Endothelial cell of umbilical vein (primary cell): ENCODE measurements at regions not wholly inside any gene's neighbourhood (a gene's known extent, or its start where the extent isn't known, plus 50 kb on each side); places are given as distances from the start of the nearest gene placed in this dataset.

Experiments used
- BruUV-seq: library from RNA; stranded (reverse); fragments of 400-500 nt; replicated peaks from 2 replicates; lab custom pipeline; 2021; lab: Mats Ljungman, UMichigan
- CTCF ChIA-PET: fragments of 300-600, 350-600 bp; sonication (Branson Sonifier 250); formaldehyde crosslinking; loops from one replicate; lab custom pipeline; 2021; ENCODE audit warnings: antibody characterized with exemption, inconsistent platforms; lab: Charles Lee
- POLR2A ChIA-PET: fragments of 300-600, 350-600 bp; sonication (Branson Sonifier 250); formaldehyde crosslinking; loops from one replicate; lab custom pipeline; 2021; ENCODE audit warnings: antibody characterized with exemption, inconsistent platforms; lab: Charles Lee
- DNase-seq: peaks from one replicate; pipeline ENCODE4 v3.0.0-alpha.2; 2011; ENCODE audit warnings: low read depth, low spot score
- FAIRE-seq: peaks from 2 replicates; lab custom pipeline; 2011; peaks lifted over from hg19 to GRCh38; lab: Jason Lieb, UNC
- H2AFZ ChIP-seq: 2 replicates; pipeline ENCODE4 v1.6.0; 2012; ENCODE audit warnings: low read depth, low read length, control low read depth, inconsistent platforms
- H3K27ac ChIP-seq: 2 replicates; pipeline ENCODE4 v1.5.1; 2011; ENCODE audit warnings: low read depth, mild to moderate bottlenecking, control low read depth, low read length, moderate library complexity; ENCODE audit not compliant: insufficient read depth
- H3K27me3 ChIP-seq, 2 experiments: 2 replicates each; pipeline versions ENCODE4 v1.6.0 to v1.6.1; 2011; ENCODE audit warnings: low read length in 2 of 2, mixed read lengths in 1 of 2; ENCODE audit not compliant: control insufficient read depth in 2 of 2, insufficient read depth in 2 of 2
- H3K36me3 ChIP-seq, 2 experiments: 2 replicates in 1 of 2; 3 replicates in 1 of 2; pipeline ENCODE4 v1.5.1; 2011; ENCODE audit warnings: low read length in 2 of 2, mild to moderate bottlenecking in 1 of 2, moderate library complexity in 1 of 2; ENCODE audit not compliant: control insufficient read depth in 2 of 2, insufficient read depth in 2 of 2; ENCODE audit errors: extremely low read depth in 1 of 2
- H3K4me1 ChIP-seq: 3 replicates; pipeline ENCODE4 v1.5.1; 2011; ENCODE audit warnings: mild to moderate bottlenecking, low read length; ENCODE audit not compliant: control insufficient read depth, insufficient read depth; ENCODE audit errors: extremely low read depth
- H3K4me2 ChIP-seq: 2 replicates; pipeline ENCODE4 v1.6.1; 2011; ENCODE audit warnings: low read length, control low read depth, mixed read lengths; ENCODE audit not compliant: insufficient read depth
- H3K4me3 ChIP-seq, 3 experiments: fragments of 200-600 bp in 1 of 3; sonication (generic), shearing (Covaris generic) in 1 of 3; replicated peaks in 1 of 3; 2 replicates each; pipeline ENCODE4 v1.5.1; 2011 to 2016; ENCODE audit warnings: control low read depth in 3 of 3, low read length in 3 of 3, mild to moderate bottlenecking in 2 of 3, inconsistent platforms in 1 of 3, low read depth in 1 of 3, moderate library complexity in 1 of 3; ENCODE audit not compliant: insufficient read depth in 1 of 3
- H3K79me2 ChIP-seq: 2 replicates; pipeline ENCODE4 v1.6.0; 2012; ENCODE audit warnings: low read length, inconsistent platforms; ENCODE audit not compliant: control insufficient read depth, insufficient read depth
- H3K9ac ChIP-seq: replicated peaks from 2 replicates; pipeline ENCODE3; 2011; ENCODE audit warnings: low read length, control low read depth; ENCODE audit not compliant: insufficient read depth; ENCODE audit errors: extremely low read depth
- H3K9me1 ChIP-seq: replicated peaks from 3 replicates; pipeline ENCODE4 v1.6.0; 2011; ENCODE audit warnings: mild to moderate bottlenecking, low read length; ENCODE audit not compliant: control insufficient read depth, insufficient read depth; ENCODE audit errors: extremely low read depth
- H3K9me3 ChIP-seq: replicated peaks from 2 replicates; pipeline ENCODE4 v1.5.1; 2012; ENCODE audit warnings: low read length, inconsistent platforms; ENCODE audit not compliant: control insufficient read depth, insufficient read depth
- H4K20me1 ChIP-seq: replicated peaks from 2 replicates; pipeline ENCODE3; 2011; ENCODE audit warnings: mild to moderate bottlenecking, low read length; ENCODE audit not compliant: control insufficient read depth, insufficient read depth; ENCODE audit errors: extremely low read depth
- CTCF ChIP-seq, 2 donors: IDR thresholded peaks; 1 replicate in 1 of 2; 2 replicates in 1 of 2; pipeline ENCODE4 v1.5.1; 2011; ENCODE audit warnings: low read length in 2 of 2, mild to moderate bottlenecking in 2 of 2, moderate library complexity in 2 of 2, control low read depth in 1 of 2, inconsistent platforms in 1 of 2, low read depth in 1 of 2; ENCODE audit not compliant: insufficient read depth in 1 of 2; ENCODE audit errors: extremely low read depth in 1 of 2
- EZH2 ChIP-seq: IDR thresholded peaks from 2 replicates; pipeline ENCODE4 v1.6.1; 2012; ENCODE audit warnings: borderline replicate concordance, low read depth, mild to moderate bottlenecking, moderate library complexity, low read length, inconsistent platforms; ENCODE audit not compliant: severe bottlenecking
- FOS ChIP-seq: IDR thresholded peaks from 2 replicates; pipeline ENCODE4 v1.6.1; 2011; ENCODE audit warnings: mild to moderate bottlenecking, low read length, moderate library complexity, borderline replicate concordance; ENCODE audit not compliant: insufficient read depth
- GATA2 ChIP-seq: IDR thresholded peaks from 2 replicates; pipeline ENCODE4 v1.7.0; 2011; ENCODE audit warnings: low read depth, mild to moderate bottlenecking, moderate library complexity, mixed read lengths, low read length; ENCODE audit not compliant: insufficient read length, insufficient read depth
- JUN ChIP-seq: IDR thresholded peaks from 2 replicates; pipeline ENCODE4 v1.6.1; 2011; ENCODE audit warnings: borderline replicate concordance, low read depth; ENCODE audit not compliant: insufficient read length, insufficient read depth
- MAX ChIP-seq: IDR thresholded peaks from 2 replicates; pipeline ENCODE4 v1.6.1; 2011; ENCODE audit not compliant: insufficient read depth, insufficient read length
- MYC ChIP-seq: IDR thresholded peaks from one replicate; pipeline ENCODE4 v1.6.1; 2011; ENCODE audit warnings: mild to moderate bottlenecking, low read depth, low read length
- POLR2A ChIP-seq: IDR thresholded peaks from 2 replicates; pipeline ENCODE4 v1.6.1; 2012; ENCODE audit warnings: low read depth, mild to moderate bottlenecking, control low read depth, low read length
- POLR2AphosphoS5 ChIP-seq: IDR thresholded peaks from 2 replicates; pipeline ENCODE4 v1.6.1; 2012; ENCODE audit warnings: low read depth, mild to moderate bottlenecking, control low read depth, low read length, moderate library complexity; ENCODE audit not compliant: insufficient read depth
- dilution Hi-C: fragments of 300-500 bp; cut with MboI; formaldehyde crosslinking; loops from one replicate; pipeline ENCODE4 v1.15.0; 2019; ENCODE audit warnings: low sequenced_read_pairs; ENCODE audit not compliant: extremely low pct_ligation_motif_present
- intact Hi-C: fragments of 100-400 bp; cut with micrococcal nuclease; formaldehyde crosslinking; loops from one replicate; pipeline ENCODE4 v1.10.0; 2022

- FAIRE-seq (no peak), DNase-seq (no peak)
- no peaks in the 10 kb centered on the region for H3K4me1 ChIP-seq
- ChIA-PET CTCF (no interaction called here), POLR2A (no interaction called here)
- H2AFZ ChIP-seq: no peak overlapping the region
- no peaks in the 10 kb centered on the region for H3K9me1 ChIP-seq
- no peaks in the 10 kb centered on the region for H3K9me3 ChIP-seq
- H4K20me1 ChIP-seq: no peaks in the 10 kb centered on the region
- no TSS peak for BruUV-seq
- no peak overlapping the region for H3K4me3 ChIP-seq
- intact Hi-C loops (no loop called here), dilution Hi-C loops (no loop called here)
- H3K27ac ChIP-seq: no peak overlapping the region
- H3K27me3 ChIP-seq: no peaks in the 10 kb centered on the region
- no peak for TF ChIP-seq POLR2AphosphoS5
- no peak for TF ChIP-seq JUN
- no peak for TF ChIP-seq CTCF (IDR thresholded peaks at IDR 0.05; ENCODE audit: extremely low read depth in 1 of 2, insufficient read depth in 1 of 2, low read depth in 1 of 2, low read length in 2 of 2)
- TF ChIP-seq FOS: no peak
- no peak for TF ChIP-seq POLR2A
- no peak for TF ChIP-seq GATA2
- TF ChIP-seq MAX: no peak
- TF ChIP-seq EZH2: no peak
- no peak for TF ChIP-seq MYC
- no peak overlapping the region for H3K9ac ChIP-seq
- no peaks in the 10 kb centered on the region for H3K36me3 ChIP-seq
- H3K4me2 ChIP-seq: no peak overlapping the region
- no peaks in the 10 kb centered on the region for H3K79me2 ChIP-seq
Measured at GRCh38 chr4:28009541-28009940, 1148.9 kb downstream of the STIM2 start.
